ENCODE measurements at regions not wholly inside any gene's neighbourhood (a gene's known extent, or its start where the extent isn't known, plus 50 kb on each side); places are given as distances from the start of the nearest gene placed in this dataset.

DNA sequence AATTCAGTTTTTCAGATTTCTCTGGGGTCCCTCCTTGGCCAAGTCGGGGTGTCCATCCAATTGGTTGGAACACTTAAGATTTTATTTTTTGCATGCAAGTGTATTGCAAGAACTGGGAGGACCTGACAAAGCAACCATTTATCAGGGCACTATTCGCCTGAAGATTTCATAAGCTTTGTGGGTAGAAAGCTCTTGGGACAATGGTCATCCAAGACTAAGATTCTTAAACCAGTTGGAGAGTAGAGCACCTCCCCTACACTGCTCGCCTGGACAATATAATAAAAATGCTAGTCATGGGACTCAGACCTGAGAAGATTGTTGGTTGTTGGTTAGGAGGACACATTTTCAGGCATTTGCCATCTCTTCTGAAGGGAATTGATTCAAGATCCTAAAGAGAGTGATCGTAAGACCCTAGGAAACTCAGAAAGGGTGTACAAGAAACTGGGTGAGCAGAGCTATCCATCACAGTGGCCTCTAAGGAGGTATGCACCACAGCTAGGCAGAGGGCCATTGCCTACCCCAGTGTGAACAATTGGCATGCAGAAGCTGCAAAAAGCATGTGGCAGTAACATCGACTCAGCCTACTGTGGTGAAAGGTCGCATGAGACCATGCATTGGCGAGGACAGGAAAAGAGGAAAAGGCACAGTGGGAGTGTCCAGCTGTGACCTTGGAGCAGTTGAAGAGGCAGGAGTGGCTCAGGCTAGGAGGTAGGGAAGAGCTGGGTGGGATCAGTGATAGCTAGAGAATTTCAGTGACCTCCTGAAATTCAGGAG, 1235.3 kb upstream of the AUTS2 start:
- DNase-seq (ENCODE audit: low read depth in 1 of 2, low spot score in 1 of 2) = no peak
- in situ Hi-C loops (cut with HindIII; ENCODE audit: low pct_unique_long_range_greater_than_20kb, low sequenced_read_pairs) = no loop called here
- no peak for TF ChIP-seq JUND (IDR thresholded peaks at IDR 0.05; ENCODE audit: low read depth)

DNA sequence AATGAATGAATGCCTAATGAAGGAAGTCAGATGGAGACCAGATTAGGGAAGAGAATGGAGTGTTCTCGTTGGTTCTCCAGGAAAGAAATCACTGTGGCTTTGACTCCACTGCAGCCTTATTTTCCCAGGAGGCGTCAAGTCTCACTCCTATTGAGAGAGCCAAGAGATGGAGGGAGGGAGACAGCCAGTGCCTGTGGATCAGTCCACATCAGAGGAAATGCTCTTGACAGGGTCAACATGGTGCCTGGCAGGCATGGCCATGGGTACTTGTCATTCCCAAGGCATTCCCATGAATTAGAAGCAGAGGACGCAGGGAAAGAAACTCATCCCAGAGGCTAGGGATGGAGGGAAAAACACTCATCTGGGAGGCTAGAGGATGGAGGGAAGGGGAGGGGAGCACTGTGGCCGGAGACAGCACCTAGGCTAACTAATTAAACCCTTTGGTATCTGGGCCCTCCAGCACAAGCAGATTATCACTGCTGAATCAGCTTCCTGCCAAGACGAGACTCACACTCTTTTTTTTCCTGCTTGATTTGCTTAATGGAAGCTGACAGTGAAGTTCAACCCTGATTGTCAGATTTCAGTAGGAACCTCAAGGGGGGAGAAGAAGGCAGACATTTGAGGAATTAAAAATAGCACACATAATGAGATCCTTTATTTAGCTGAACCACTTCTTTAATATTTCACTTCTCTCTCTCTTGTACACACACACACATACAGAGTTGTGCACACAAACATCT, 1233.2 kb upstream of the AUTS2 start:
- in situ Hi-C loops (cut with HindIII; ENCODE audit: low pct_unique_long_range_greater_than_20kb, low sequenced_read_pairs) = no loop called here
- DNase-seq (ENCODE audit: low read depth in 1 of 2, low spot score in 1 of 2) = no peak
- TF ChIP-seq JUND (IDR thresholded peaks at IDR 0.05; ENCODE audit: low read depth) = no peak

GRCh38 chr7:68371985-68372384, 1226.3 kb upstream of the AUTS2 start:
- no peak for DNase-seq (ENCODE audit: low read depth in 1 of 2, low spot score in 1 of 2)
- in situ Hi-C loops (cut with HindIII; ENCODE audit: low pct_unique_long_range_greater_than_20kb, low sequenced_read_pairs) = no loop called here

DNA sequence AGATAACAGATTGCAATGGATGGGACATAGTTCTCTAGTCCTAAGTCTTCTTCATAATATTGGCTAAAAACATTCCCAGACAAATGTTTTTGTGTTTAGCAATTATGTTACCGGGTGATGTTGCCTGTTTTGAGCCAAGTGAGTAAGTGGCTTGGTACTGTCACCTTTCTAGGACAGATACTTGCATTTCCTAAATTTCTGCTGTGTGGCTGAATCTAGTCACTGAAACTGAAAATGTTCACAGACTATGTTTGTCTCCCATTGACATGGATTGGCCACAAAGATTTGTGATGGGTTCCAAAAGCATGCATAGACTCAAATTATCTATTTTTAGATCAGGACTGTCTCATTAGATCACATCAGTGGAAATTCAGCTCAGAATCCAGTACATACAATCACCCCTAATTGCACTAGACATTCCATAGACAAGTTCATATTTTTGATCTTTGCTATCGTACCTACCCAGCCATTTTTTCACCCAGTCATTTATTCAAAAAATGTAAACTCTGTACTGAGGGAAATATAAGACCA, 1222.1 kb upstream of the AUTS2 start:
- in situ Hi-C loops (cut with HindIII; ENCODE audit: low pct_unique_long_range_greater_than_20kb, low sequenced_read_pairs) = no loop called here
- no peak for TF ChIP-seq JUND (IDR thresholded peaks at IDR 0.05; ENCODE audit: low read depth)
- DNase-seq (ENCODE audit: low read depth in 1 of 2, low spot score in 1 of 2) = no peak

More at GRCh38 chr7:68371985-68372384, 1226.3 kb upstream of the AUTS2 start:
- no peak for TF ChIP-seq JUND (IDR thresholded peaks at IDR 0.05; ENCODE audit: low read depth)

DNA sequence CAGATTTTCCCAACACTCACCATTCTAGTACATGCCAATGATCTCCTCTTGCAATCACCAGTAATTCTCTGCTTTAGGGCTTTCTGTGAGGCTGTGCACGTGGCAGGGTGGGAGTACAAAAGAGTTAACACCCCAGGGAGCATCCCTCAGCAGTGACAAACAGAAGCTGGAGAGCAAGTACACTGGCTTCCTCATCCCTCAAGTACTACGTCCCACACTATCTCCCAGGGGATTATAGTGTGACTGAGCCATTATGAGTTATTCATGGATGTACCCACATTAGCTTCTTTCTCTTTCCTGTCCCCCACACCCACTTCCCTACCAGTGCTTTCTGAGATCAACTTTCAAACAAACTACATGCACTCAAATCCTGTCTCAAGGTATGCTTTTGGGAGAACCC, 1216.5 kb upstream of the AUTS2 start:
- DNase-seq (ENCODE audit: low read depth in 1 of 2, low spot score in 1 of 2) = no peak
- in situ Hi-C loops (cut with HindIII; ENCODE audit: low pct_unique_long_range_greater_than_20kb, low sequenced_read_pairs) = no loop called here
- TF ChIP-seq JUND (IDR thresholded peaks at IDR 0.05; ENCODE audit: low read depth) = no peak

GRCh38 chr7:68384581-68384980, 1213.7 kb upstream of the AUTS2 start:
- no peak for DNase-seq (ENCODE audit: low read depth in 1 of 2, low spot score in 1 of 2)
- TF ChIP-seq JUND (IDR thresholded peaks at IDR 0.05; ENCODE audit: low read depth) = no peak
- in situ Hi-C loops (cut with HindIII; ENCODE audit: low pct_unique_long_range_greater_than_20kb, low sequenced_read_pairs) = no loop called here

DNA sequence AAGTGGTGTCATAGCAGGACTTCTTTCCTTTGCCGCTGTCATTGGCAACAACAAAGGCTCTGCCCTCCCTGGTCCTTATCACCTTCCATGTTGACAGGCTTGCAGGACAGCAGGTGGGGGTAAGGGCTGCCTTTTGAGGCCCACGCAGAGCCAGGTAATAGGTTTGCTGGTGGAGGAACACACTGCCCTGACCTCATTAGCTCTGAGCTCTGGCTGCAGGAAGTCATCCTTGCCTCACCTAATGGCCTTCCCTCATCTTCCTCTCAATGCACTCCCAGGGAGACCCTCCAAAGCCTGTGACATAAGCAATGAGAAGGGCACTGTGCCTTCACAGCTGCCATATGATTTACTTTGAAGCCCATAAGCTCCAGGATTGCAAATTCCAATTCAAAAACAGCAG, 1205.2 kb upstream of the AUTS2 start:
- TF ChIP-seq JUND (IDR thresholded peaks at IDR 0.05; ENCODE audit: low read depth) = no peak
- no peak for DNase-seq (ENCODE audit: low read depth in 1 of 2, low spot score in 1 of 2)
- in situ Hi-C loops (cut with HindIII; ENCODE audit: low pct_unique_long_range_greater_than_20kb, low sequenced_read_pairs) = no loop called here

- in situ Hi-C loops (cut with HindIII; ENCODE audit: low pct_unique_long_range_greater_than_20kb, low sequenced_read_pairs) = no loop called here
- DNase-seq (ENCODE audit: low read depth in 1 of 2, low spot score in 1 of 2) = no peak
- TF ChIP-seq JUND (IDR thresholded peaks at IDR 0.05; ENCODE audit: low read depth) = no peak
These were observed 1204.1 kb upstream of the AUTS2 start for GRCh38 chr7:68394131-68394530.

GRCh38 chr7:68399991-68400590, 1198.2 kb upstream of the AUTS2 start:
- in situ Hi-C loops (cut with HindIII; ENCODE audit: low pct_unique_long_range_greater_than_20kb, low sequenced_read_pairs) = no loop called here
- no peak for TF ChIP-seq JUND (IDR thresholded peaks at IDR 0.05; ENCODE audit: low read depth)

GRCh38 chr7:68400783-68401182, 1197.5 kb upstream of the AUTS2 start:
- in situ Hi-C loops (cut with HindIII; ENCODE audit: low pct_unique_long_range_greater_than_20kb, low sequenced_read_pairs) = no loop called here
- TF ChIP-seq JUND (IDR thresholded peaks at IDR 0.05; ENCODE audit: low read depth) = no peak
- DNase-seq (ENCODE audit: low read depth in 1 of 2, low spot score in 1 of 2) = no peak

More at GRCh38 chr7:68399991-68400590, 1198.2 kb upstream of the AUTS2 start:
- DNase-seq (ENCODE audit: low read depth in 1 of 2, low spot score in 1 of 2) = no peak

DNA sequence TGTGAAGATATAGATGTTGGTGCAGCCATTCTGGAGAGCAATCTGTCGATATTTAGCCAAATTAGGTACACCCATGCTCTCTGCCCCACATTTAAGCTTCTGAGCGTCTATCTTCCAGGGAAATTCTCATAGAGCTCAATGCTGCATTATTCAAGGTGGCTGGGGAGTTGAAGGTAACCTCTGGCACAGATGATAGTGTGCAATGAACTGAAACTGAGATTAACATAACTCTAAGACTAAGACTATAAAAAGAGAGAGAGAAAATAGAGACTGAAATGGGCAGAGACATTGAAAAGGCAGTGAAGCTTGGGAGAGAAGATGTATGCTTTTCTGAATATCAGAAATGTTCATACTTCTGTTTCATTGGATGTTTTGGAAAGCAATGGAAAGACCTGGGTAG, 1197.0 kb upstream of the AUTS2 start:
- no peak for DNase-seq (ENCODE audit: low read depth in 1 of 2, low spot score in 1 of 2)
- TF ChIP-seq JUND (IDR thresholded peaks at IDR 0.05; ENCODE audit: low read depth) = no peak
- in situ Hi-C loops (cut with HindIII; ENCODE audit: low pct_unique_long_range_greater_than_20kb, low sequenced_read_pairs) = no loop called here

- DNase-seq (ENCODE audit: low read depth in 1 of 2, low spot score in 1 of 2) = no peak
- in situ Hi-C loops (cut with HindIII; ENCODE audit: low pct_unique_long_range_greater_than_20kb, low sequenced_read_pairs) = no loop called here
- TF ChIP-seq JUND (IDR thresholded peaks at IDR 0.05; ENCODE audit: low read depth) = no peak
These were observed 1191.8 kb upstream of the AUTS2 start for GRCh38 chr7:68406480-68406879.

DNA sequence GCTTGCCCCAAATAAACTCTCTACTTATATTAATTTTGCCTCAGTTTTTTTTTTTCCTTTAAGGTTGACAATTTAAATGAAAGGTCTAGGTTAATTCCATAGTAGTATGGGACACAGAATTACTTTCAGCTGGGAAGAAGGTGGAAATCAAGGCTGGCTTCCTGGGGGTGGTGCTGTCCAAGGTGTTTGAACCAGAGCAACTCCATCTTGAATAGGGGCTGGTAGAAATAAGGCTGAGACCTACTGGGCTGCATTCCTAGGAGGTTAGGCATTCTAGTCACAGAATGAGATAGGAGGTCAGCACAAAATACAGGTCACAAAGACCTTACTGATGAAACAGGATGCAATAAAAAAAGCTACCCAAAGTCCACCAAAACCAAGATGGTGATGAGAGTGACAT, 1190.8 kb upstream of the AUTS2 start:
- no peak for DNase-seq (ENCODE audit: low read depth in 1 of 2, low spot score in 1 of 2)
- no peak for TF ChIP-seq JUND (IDR thresholded peaks at IDR 0.05; ENCODE audit: low read depth)
- in situ Hi-C loops (cut with HindIII; ENCODE audit: low pct_unique_long_range_greater_than_20kb, low sequenced_read_pairs) = no loop called here
